Stomach (tissue), 8 donors: ENCODE measurements at regions not wholly inside any gene's neighbourhood (a gene's known extent, or its start where the extent isn't known, plus 50 kb on each side); places are given as distances from the start of the nearest gene placed in this dataset.

Experiments used
- DNase-seq, 2 donors: peaks; one replicate each; pipeline versions ENCODE4 v3.0.0 to v3.0.0-alpha.2; 2013 to 2019
- H3K27ac ChIP-seq, 5 donors: fragments of 200-600 bp in 4 of 5; sonication (generic) in 4 of 5; one replicate each; pipeline ENCODE4 v1.5.1; 2013 to 2019; ENCODE audit warnings: mild to moderate bottlenecking in 1 of 5, moderate library complexity in 1 of 5
- H3K27me3 ChIP-seq, 3 donors: fragments of 200-600 bp; sonication (generic); one replicate each; pipeline ENCODE4 v1.5.1; 2017 to 2019; ENCODE audit warnings: mixed run types in 1 of 3
- H3K36me3 ChIP-seq, 4 donors: fragments of 200-600 bp; sonication (generic); 1 replicate in 3 of 4; 2 replicates in 1 of 4; pipeline ENCODE4 v1.5.1; 2016 to 2019
- H3K4me1 ChIP-seq, 4 donors: fragments of 200-600 bp; sonication (generic); one replicate each; pipeline ENCODE4 v1.5.1; 2016 to 2019
- H3K4me3 ChIP-seq, 4 donors: fragments of 200-600 bp; sonication (generic) in 3 of 4; one replicate each; pipeline ENCODE4 v1.5.1; 2016 to 2019; ENCODE audit warnings: mild to moderate bottlenecking in 1 of 4
- H3K9me3 ChIP-seq, 4 donors: fragments of 200-600 bp; sonication (generic); one replicate each; pipeline ENCODE4 v1.5.1; 2016 to 2019
- EP300 ChIP-seq: sonication (generic); formaldehyde crosslinking; IDR thresholded peaks from one replicate; pipeline ENCODE4 v1.6.1; 2017; ENCODE audit warnings: antibody characterized with exemption
- POLR2A ChIP-seq, 4 donors: fragments of 450-650 bp; IDR thresholded peaks; one replicate each; pipeline ENCODE4 v1.6.1; 2016; ENCODE audit warnings: antibody characterized with exemption in 4 of 4, control low read depth in 2 of 4, mild to moderate bottlenecking in 1 of 4, moderate library complexity in 1 of 4
- POLR2AphosphoS5 ChIP-seq, 3 donors: sonication (generic); formaldehyde crosslinking; IDR thresholded peaks; one replicate each; pipeline ENCODE4 v1.6.1; 2016; ENCODE audit warnings: antibody characterized with exemption in 3 of 3
- WGBS, 5 donors: extraction: QIAGEN DNeasy Blood & Tissue Kit in 3 of 5; methylation state at CpG; one replicate each; pipeline versions ENCODE4 v1.1.5 to v1.1.7; 2013 to 2018; 5-methylcytosine and 5-hydroxymethylcytosine counted together
- intact Hi-C: fragments of 100-400 bp; cut with DNase I; formaldehyde crosslinking; loops from one replicate; pipeline ENCODE4 v1.15.1; 2023; ENCODE audit warnings: low total_unique reads
- TF ChIP-seq, protein P1 (sequence below), 7 experiments: fragments of 450-650 bp in 4 of 7; fragments of 200-600 bp in 3 of 7; sonication (generic) in 3 of 7; IDR thresholded peaks; one replicate each; pipeline ENCODE4 v1.5.1; 2016 to 2019; ENCODE audit warnings: antibody characterized with exemption in 7 of 7, control low read depth in 2 of 7, mild to moderate bottlenecking in 1 of 7
- donor health status: healthy with polysubstance abuse.
- donor health status: Bipolar disorder and iron deficiency.
- donor health status: healthy.

DNA sequence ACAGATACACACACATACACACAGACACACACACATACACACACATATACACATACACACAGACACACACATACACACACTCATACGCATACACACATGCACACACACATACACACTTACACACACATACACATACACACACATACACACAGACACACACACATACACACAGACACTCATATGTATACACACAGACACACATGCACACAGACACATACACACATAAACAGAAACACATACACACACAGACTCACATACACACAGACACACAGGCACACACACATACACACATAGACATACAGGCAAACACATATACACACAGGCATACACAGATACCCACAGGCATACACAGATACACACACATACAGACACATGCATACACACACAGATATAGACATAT lies 143.9 kb upstream of the LYZL2 start:
- WGBS, 5 donors, result 71 to 100% (median 94%) methylated on average over 1 of the region's 1 CpG
- TF ChIP-seq, protein P1, sequence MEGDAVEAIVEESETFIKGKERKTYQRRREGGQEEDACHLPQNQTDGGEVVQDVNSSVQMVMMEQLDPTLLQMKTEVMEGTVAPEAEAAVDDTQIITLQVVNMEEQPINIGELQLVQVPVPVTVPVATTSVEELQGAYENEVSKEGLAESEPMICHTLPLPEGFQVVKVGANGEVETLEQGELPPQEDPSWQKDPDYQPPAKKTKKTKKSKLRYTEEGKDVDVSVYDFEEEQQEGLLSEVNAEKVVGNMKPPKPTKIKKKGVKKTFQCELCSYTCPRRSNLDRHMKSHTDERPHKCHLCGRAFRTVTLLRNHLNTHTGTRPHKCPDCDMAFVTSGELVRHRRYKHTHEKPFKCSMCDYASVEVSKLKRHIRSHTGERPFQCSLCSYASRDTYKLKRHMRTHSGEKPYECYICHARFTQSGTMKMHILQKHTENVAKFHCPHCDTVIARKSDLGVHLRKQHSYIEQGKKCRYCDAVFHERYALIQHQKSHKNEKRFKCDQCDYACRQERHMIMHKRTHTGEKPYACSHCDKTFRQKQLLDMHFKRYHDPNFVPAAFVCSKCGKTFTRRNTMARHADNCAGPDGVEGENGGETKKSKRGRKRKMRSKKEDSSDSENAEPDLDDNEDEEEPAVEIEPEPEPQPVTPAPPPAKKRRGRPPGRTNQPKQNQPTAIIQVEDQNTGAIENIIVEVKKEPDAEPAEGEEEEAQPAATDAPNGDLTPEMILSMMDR (IDR thresholded peaks at IDR 0.05), result no peak
- TF ChIP-seq POLR2A (IDR thresholded peaks at IDR 0.05) (no peak), POLR2AphosphoS5 (IDR thresholded peaks at IDR 0.05) (no peak), EP300 (no peak)
- DNase-seq, result no peak
- Histone ChIP-seq H3K9me3 (peaks cover 21 to 31% (median 27%) of the 10 kb centered on the region in 4 donors), H3K36me3 (no peaks in the 10 kb centered on the region), H3K27me3 (no peaks in the 10 kb centered on the region), H3K27ac (no peak overlapping the region), H3K4me1 (peaks cover 0 to 12% (median 4%) of the 10 kb centered on the region in 4 donors), H3K4me3 (no peak overlapping the region)
- intact Hi-C loops, result no loop called here

- Histone ChIP-seq H3K4me3 (no peak overlapping the region), H3K9me3 (peaks cover 21 to 31% (median 27%) of the 10 kb centered on the region in 4 donors), H3K27ac (no peak overlapping the region), H3K36me3 (no peaks in the 10 kb centered on the region), H3K27me3 (no peaks in the 10 kb centered on the region), H3K4me1 (peaks cover 0 to 5% (median under 1%) of the 10 kb centered on the region in 4 donors)
- intact Hi-C loops, result no loop called here
- no peak for DNase-seq
- TF ChIP-seq POLR2A (IDR thresholded peaks at IDR 0.05) (no peak), EP300 (no peak), POLR2AphosphoS5 (IDR thresholded peaks at IDR 0.05) (no peak)
- TF ChIP-seq, protein P1 (IDR thresholded peaks at IDR 0.05), result no peak
- 26 to 52% (median 40%) methylated on average over 1 of the region's 1 CpG for WGBS, 5 donors
These were observed 141.3 kb upstream of the LYZL2 start for GRCh38 chr10:30770816-30771215.

DNA sequence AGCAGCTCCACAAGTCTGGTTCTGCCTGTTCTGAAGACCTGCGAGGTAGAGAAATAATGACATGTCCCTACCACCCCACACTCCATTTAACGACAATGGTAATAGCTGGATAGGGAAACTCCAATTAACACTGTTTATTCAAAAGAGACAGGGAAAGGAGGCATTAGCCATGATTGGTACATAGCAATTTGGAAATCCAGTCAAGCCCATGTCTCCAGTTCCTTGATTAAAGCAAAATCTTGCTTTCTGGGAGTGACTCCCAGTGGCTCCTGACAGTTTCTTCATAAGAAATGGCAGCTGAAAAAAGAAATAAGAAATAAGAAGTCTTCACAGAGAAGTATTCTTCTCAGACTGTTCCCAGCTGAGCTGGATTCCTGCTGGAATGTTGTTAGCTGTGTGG lies 140.7 kb upstream of the LYZL2 start:
- no peak overlapping the region for H3K4me3 ChIP-seq
- DNase-seq, result no peak
- H3K27me3 ChIP-seq, result no peaks in the 10 kb centered on the region
- H3K36me3 ChIP-seq, result no peaks in the 10 kb centered on the region
- intact Hi-C loops, result no loop called here
- 94 to 98% (median 95%) methylated on average over 2 of the region's 2 CpGs for WGBS, 5 donors
- H3K27ac ChIP-seq, result no peak overlapping the region
- peaks cover 21 to 31% (median 27%) of the 10 kb centered on the region in 4 donors for H3K9me3 ChIP-seq
- peaks cover 0 to under 1% (median 0%) of the 10 kb centered on the region in 4 donors for H3K4me1 ChIP-seq
- TF ChIP-seq POLR2A (IDR thresholded peaks at IDR 0.05) (no peak), EP300 (no peak), POLR2AphosphoS5 (IDR thresholded peaks at IDR 0.05) (no peak)
- TF ChIP-seq, protein P1 (IDR thresholded peaks at IDR 0.05), result no peak

GRCh38 chr10:30769361-30769760 lies 139.8 kb upstream of the LYZL2 start:
- no peaks in the 10 kb centered on the region for H3K4me1 ChIP-seq

More at GRCh38 chr10:30769361-30769760, 139.8 kb upstream of the LYZL2 start:
- DNase-seq, result no peak
- no peaks in the 10 kb centered on the region for H3K36me3 ChIP-seq
- no peak overlapping the region for H3K27ac ChIP-seq
- 87 to 97% (median 93%) methylated on average over 13 to 16 of the region's 16 CpGs for WGBS, 5 donors
- no peaks in the 10 kb centered on the region for H3K27me3 ChIP-seq
- intact Hi-C loops, result no loop called here
- no peak overlapping the region for H3K4me3 ChIP-seq
- TF ChIP-seq EP300, result no peak
- TF ChIP-seq, protein P1 (IDR thresholded peaks at IDR 0.05), result no peak
- no peak for TF ChIP-seq POLR2AphosphoS5 (IDR thresholded peaks at IDR 0.05)
- no peak for TF ChIP-seq POLR2A (IDR thresholded peaks at IDR 0.05)
- H3K9me3 ChIP-seq, result peaks cover 21 to 31% (median 27%) of the 10 kb centered on the region in 4 donors
